Stimulated activated CD4-positive, alpha-beta T cell treated with anti-CD3 and anti-CD28 coated beads, Interleukin-15, amount 100 ng/mL, for 24 hours (primary cell): ENCODE measurements at regions not wholly inside any gene's neighbourhood (a gene's known extent, or its start where the extent isn't known, plus 50 kb on each side); places are given as distances from the start of the nearest gene placed in this dataset.

Source experiments
- DNase-seq: peaks from one replicate; pipeline ENCODE4 v3.0.0-alpha.2; 2020

DNA sequence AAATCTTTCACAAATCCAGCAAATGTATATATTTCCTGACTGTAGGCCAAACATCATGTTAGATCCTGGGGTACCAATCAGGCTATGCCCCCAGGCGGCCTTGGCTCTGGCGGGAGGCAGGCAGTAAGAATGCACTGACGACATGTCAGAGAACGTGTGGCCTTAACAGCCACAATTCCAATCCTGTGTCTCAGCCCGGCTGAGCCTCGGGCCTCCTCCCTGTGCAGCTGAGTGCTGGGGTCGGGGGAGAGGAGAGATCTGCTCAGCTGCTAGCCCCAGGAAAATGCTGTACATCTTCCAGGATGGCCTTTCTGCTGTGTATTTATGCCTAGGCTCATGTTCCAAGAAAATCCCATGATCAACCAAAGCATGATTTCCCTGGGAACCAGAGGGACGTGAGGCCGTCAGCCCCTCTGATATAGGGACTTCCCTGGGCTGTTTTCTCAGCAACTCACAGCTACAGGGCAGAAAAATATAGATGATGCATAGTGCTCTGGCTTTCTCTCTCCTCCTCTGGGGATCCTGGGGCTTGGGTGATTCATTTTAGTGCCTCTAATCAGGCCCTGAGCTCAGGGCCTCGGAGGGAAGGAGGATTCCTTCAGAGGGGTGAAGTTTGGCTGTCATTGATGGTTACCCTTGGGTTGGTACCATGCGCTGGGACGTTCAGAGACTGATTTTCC, 604.0 kb downstream of the HS3ST4 start:
- DNase-seq: no peak

DNA sequence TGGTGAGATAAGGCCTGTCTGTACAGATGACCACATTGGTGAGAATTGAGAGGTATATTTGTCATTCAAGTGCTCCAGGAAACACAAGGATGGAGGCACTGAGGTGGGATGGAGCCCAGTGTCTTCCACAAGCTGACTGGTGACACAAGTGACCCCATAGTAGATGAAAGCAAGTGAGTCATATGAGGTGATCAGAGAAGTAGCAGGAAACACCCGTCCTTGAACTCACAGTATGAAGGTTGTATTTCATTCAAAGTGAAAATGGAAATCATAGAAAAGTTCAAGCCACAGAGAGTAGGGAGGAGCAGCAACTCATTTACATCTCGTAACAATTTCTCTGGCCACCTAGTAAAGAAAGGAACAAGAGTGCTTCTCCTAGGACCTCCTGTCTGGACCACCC, 609.8 kb downstream of the HS3ST4 start:
- DNase-seq: no peak

DNA sequence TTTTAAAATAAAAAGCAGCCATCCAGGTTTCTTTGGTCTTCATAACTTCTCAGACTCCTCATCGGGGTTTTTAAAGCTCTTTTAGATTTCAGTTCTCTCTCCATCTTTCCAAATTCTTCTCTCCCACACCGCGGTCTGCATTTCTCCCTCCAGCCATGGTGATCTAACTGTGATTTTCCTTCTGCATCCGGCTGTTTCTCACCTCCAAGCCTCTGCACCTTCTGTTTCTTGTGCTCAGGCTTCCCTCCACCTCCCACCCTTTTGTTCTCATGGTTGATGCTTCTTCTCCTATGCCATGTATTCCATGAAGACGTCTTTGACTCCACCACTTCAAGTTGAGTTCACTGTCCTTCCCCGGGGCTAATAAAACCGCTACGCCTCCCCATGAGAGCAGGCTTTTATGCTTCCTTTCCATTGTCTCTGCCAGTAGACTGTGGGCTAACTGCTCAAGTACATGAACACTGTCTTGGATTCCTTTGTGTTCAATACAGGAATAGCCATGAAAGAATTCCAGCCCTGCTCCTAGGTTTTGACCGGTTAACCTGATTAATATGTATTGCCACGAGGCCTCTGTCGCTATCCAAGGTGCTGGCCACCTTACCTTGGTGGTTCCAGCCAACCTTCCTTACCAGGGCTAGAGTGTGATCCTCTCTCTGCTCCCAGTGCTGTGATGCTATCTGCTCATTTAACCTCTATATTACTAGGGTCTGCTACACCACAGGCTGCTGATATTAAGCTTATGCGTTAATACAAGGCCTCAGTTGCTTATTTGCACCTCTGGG, 625.1 kb downstream of the HS3ST4 start:
- no peak for DNase-seq

DNA sequence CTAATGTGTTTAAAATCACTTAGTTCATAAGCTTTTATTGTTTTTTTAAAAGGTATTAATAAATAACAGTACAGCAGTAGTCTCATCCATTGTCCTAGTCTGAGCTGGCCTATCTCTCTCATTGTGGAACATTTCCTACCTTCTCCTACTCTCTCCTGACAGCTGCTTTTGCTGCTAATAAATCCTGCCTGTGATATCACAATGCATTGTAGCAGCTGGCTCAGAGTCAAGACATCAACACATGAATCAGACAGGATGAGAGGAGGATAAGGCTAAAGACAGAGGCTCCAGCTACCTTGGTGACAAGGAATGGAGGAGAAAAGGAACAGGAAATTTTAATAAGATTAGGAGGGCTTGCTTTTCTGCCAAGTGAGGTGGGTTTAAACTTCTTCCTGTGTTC, 626.1 kb downstream of the HS3ST4 start:
- no peak for DNase-seq

DNA sequence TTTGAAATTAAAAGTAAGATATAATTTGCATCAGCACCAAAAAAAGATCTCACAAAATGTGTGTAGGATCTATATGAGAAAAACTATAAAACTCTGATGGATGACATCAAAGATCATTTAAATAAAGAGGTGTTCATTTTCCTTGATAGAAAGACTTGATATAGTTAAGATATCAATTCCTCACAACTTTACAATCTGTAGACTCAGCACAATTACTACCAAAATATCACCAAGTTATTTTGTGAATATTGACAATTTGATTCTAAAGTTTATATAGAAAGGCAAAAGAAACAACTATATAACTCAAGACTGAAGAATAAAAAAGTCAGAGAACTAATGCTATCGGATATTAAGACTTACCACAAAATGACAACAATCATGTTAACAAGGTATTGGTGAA, 638.9 kb downstream of the HS3ST4 start:
- DNase-seq: no peak

DNA sequence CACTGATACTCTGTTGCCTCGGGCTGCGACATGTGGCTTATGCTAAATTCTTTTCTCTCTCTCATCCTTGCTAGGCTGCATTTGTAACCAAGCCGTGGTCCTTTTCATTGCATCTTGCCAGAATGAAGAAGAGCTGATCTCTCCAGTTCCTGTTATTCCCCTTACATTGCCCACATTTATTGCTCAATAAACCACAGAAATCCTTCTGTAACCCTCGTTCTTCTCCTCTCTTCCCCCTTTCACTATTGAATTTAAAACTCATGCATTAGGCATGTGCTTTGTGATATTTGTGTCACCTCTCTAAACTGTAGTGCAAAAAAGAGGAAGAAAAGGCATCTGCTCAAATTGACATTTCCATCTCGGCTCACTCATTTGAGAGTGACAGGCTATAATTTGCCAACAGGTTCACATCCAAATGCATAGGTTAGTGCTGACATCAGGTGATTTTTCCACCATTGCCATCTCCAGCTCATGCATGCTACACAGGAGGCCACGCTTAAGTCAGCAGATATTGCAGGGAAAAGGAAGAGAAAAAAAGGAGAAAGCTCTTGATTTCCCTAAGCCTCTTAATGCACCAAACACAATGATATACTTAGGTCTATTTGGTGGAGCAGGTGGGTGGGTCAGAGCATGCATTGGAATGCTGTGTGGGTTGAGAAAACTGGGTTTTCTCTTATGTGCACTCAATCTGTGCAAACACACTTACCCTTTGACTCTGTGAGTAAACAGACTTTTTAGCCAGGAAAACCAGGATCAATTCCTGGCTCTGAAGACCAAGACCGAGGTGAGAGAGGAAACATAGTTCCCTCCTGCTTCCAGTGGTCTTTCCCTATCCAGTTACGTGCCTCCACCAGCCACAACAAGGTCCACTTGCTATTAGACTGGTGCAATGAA, 642.7 kb downstream of the HS3ST4 start:
- DNase-seq: no peak

DNA sequence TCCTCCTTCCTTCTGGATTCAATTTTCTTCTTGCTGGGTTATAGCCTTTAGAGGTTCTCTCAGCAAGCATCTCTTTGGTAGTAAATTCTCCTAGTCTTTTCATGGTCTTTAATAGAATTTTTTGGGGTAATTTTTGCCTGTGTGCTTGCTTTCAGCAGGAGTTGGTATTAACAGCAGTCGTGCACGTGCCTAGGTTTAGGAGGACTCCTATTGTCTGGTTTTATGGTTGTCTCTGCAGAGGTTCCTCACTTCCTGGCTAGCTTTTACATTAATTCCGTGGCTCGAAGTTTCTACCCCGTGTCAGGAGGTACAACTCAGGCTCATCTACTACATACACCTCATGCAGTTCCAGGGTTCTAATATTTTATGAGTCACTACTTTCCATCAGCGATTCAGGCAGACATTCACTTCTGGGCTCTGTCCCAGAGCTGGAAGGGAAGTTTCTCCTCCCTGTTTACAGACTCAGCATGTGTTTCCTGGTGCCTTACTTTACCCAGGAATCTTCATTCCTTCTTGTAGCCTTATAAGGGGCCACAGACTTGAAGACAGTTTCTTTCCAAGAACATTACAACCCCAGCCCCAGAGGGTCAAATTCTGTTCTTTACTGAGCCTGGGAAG, 643.6 kb downstream of the HS3ST4 start:
- DNase-seq: no peak

DNA sequence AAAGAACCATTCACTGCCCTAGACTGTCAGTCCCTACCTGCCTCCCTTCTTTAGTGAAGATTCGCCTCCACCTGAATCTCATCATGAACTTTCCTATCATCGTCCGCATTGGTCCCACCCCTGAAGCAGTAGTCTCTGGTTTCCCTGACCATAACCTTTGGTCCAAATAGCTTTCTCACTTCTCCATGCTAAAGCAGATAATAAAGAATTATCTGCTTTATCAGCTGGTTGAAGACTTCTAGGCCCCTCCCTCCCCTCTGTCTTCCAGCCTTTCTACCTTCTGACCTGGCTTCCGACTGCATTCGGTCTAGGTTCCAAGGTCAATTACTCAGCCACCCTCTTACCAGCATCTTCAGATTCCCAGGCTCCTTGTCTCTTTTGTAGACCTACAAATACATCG, 650.9 kb downstream of the HS3ST4 start:
- DNase-seq: no peak

DNA sequence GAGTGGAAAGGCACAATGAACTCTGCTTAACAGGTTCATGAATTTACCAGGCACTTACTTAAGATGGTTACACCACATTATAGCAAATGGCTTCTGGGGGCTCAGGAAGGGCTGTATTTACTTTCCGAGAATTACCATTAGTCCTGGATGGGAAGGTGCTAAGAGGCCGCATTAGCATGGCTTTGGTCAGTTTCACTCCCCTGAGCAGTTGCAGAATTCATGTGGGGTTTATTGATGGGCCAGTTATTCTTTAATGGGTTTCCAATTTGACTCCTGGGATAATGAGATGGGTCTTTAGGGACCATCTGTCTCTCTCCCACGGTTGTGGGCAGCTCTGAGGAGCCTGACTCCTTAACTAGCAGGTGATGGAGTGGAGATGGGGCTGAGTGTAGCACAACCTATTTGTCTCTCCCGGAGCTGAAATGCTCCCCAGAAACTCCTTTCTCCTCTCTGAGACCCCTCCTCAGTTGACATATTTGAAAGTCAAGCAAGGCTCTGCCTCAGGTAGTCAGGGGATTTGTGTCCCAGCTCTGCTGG, 652.5 kb downstream of the HS3ST4 start:
- DNase-seq: no peak

DNA sequence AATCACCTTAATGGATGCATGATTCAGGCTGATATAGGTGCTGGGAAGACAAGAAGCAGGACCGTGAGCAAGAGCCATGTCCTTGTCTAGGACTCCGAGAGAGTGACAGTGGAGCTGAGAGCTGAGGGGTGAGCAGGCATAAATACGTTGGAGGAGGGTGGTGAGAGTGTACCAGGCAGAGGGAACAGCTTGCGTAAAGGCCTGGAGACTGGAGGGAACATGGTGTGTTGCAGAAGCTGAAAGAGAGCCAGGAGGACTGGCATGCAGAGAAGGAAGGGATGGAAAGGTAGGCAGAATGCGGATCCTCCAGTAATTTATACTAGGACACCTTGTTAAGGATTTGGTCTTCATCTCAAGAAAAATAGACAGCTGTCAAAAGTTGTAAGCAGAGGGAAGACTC, 653.2 kb downstream of the HS3ST4 start:
- no peak for DNase-seq

DNA sequence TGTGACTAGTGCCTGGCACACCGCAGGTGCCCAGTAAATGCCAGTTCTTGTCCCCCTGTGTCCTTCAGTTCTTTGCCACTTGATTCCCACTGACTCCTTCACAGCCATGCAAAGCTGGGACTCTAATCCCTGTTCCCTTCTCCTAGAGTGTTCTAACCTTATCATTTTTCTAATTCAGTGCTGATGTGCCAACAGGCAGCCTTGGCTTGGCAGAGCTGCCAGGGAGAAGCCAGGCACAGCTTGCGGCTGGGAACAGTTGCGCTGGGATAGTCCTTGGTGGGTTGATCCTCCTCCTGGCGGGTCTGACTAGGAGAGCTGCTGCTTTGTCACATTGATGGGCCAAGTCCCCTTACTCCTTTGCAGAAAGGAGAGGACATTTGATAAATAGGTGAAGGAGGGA, 654.2 kb downstream of the HS3ST4 start:
- DNase-seq: no peak

DNA sequence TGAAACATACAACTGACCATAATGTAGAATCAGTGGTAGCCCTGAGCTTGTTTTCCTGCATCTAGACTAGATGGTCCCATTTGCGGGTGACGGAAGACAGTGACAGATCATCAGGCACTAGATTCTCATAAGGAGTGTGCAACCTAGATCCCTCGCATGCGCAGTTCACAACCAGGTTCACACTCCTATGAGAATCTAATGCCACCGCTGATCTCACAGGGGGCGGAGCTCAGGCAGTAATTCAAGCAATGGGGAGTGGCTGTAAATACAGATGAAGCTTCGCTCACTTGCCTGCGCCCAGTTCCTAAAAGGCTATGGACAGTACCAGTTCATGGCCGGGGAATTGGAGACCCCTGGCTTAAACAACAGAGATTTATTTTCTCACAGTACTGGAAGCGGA, 656.3 kb downstream of the HS3ST4 start:
- DNase-seq: no peak

DNA sequence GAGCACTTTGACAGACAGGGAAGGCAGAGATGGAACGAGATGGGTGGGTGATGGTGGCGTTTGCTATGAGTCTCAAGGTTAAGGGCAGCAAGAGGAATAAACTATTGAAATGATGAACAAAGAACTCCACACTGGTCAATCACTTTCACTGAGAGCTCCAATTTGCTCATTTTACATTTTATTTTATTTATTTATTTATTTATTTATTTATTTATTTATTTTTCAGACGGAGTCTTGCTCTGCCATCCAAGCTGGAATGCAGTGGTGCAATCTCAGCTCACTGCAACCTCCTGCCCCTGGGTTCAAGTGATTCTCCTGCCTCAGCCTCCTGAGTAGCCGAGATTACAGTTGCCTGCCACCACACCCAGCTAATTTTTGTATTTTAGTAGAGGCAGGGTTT, 669.1 kb downstream of the HS3ST4 start:
- DNase-seq: no peak

DNA sequence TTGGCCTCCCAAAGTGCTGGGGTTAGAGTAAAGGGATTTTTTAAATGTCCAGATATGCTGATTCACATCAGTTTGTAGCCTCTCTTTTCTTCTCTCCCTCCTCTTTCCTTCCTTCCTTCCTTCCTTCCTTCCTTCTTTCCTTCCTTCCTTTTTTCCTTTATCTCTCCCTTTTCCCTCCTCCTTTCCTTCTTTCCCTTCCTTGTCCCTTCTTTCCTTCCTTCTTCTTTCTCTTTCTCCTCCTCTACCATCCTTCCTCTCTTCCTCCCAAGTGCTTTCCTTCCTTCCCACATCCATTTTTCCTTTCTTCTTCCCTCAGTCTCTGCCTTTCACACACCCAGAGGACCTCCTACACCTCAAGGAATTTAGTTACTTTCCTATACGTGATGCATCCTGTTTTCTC, 671.8 kb downstream of the HS3ST4 start:
- DNase-seq: no peak

DNA sequence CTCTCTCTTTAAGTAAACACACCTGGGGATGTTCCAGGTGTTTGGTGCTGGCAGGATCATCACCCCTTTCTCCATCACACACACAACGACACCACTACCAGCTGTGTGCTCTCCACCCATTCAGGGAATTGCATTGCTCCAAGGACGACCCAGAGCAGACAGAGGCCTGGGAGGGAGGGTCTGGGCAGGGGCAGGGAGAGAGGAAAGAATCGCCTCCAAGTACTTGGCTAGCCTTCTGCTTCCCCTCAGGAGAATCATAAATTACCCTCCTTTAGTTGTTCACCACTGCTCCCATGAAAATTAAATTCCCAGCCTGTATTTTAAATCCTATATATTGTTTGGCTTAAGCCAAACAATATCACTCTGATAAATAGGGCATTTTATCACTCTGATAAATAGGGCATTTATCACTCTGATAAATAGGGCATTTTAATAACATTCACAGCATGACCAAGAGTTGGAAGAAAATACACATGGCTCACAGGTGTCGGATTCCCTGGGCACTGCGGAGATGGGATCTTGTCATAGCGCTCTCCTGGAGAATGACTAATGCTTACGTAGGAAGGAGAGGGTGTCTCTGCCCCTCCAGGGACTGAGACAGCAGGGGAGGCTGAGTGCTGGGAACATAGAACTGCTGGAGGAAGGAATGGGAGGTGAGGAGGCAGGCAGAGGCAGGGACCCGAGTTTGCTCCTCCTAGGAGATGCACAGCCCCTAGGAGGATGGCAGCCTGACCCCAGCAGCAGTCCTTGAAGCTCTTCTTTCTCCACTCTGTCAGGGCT, 673.6 kb downstream of the HS3ST4 start:
- DNase-seq: no peak

DNA sequence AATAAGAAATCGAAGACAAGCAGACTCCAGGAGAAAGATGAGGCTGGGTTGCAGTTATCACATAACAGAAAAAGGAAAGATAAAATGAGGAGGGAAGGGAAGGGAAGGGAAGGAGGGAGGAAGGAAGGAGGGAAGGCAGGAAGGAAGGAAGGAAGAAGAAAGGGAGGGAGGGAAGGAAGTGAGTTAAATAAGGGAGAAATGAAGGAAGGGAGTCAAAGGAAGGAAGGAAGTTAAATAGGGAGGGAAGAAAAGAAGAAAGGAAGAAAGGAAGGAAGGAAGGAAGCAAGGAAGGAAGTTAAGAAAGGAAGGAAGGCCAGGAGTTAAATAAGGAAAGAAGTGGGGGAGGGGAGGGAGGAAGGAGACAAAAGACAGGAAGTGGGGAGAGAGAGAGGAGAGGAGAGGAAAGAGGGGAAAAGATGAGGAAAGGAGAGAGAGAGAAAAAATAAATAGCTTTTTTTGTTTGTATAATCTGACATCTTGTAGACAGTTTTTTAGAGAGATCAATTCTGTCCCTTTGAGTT, 679.6 kb downstream of the HS3ST4 start:
- no peak for DNase-seq

DNA sequence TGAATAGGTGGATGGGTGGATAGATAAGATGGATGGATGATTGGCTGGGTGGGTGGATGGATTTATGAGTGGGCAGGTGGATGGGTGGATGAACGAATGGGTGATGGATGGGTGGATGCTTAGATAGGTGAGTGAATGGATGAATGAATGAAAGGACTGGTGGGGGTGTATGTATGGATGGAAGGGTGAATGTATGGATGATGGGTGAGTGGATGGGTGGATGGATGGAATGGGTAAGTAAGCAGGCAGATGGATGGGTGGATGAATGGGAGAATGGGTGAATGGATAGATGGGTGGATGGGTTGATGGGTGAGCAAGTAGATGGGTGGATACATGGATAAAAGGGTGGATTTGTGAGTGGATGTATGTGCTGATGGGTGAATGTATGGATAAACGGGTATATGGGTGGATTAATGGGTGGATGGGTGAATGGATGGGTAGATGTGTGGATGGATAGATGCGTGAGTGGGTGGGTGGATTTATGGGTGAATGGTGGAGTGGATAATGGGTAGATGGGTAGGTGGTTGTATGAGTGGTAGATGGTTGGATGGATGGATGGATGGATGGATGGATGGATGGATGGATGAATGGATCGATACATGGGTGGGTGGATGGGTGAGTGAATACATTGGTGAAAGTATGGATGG, 682.6 kb downstream of the HS3ST4 start:
- DNase-seq: no peak

DNA sequence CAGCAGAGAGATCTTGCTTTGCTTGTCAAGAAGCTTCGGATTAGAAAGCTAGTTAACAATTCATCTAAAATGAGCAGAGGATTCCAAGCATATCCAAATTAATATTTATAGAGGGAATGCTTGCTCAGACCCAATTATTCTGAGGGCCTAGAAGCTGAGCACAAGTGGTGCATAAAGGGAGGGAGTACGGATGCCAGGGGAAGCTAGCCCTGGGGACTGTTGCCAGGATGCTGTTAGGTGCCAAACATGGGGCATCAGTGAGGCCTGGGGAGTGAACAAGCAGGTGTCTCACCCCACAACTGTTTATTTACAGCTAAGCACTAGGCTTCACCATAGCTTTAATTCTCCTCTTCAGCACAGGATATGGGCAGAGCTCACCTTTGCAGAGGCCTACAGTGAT, 684.1 kb upstream of the C16orf82 start:
- no peak for DNase-seq

DNA sequence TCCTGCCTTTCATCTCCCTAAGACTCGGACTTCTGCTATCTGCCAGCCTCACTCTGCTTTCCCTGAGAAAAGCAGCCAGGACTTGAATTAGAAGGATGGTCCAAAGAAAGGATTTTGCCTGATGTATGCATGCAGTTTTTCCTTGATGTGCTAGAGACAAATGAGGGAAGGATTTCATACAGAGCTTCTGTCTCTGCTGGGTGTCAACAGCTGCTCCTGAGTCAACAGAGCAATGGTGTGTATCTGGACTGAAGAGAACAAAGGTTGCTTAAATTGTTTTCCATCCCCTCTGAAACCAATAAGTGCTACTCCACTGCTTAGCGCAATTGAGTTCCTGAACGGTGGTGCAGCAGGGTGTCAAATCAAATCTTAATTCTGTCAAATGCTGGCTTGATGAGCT, 680.6 kb upstream of the C16orf82 start:
- no peak for DNase-seq

DNA sequence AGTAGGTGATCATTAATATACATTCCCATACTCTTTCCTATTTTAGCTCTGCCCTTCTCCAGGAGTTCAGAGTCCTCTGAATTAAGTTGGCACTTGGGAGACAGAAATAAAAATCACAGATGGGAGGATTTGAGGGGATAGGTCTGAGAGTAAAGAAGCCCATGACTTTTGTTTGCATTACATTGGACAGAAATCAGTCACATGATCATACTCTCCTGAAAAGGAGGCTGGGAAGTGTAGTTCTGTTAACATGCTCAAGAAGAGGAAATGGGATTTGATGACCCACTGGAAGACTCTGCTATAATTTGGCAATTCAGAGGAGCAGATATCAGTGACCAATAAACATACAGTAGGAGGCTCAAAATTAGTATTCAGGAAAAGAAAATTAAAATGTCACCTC, 674.9 kb upstream of the C16orf82 start:
- DNase-seq: no peak

DNA sequence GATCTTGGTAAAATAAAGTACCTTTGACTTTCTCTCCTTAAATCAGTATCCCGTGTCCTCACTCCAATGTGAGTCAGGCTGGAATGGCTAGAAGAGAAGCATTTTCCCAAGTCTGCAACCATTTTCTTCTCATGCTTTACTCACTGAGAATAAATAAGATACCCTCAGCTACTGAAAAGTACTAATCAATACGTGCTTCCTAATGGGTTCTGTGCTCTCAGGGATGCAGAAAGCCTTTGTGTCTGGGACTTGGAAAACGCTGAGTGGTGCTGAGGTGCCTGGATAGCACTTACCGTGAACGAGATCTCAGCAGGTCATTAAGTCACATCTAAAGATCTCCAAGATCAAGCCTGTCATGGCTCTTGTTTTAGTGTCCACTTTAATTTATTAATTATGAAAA, 672.3 kb upstream of the C16orf82 start:
- no peak for DNase-seq
